ENCODE measurements at regions not wholly inside any gene's neighbourhood (a gene's known extent, or its start where the extent isn't known, plus 50 kb on each side); places are given as distances from the start of the nearest gene placed in this dataset.
"Not testable (repeated sequence)": the region's sequence is repeated elsewhere in the genome, so short reads cannot be mapped to it uniquely, and the experiment has no call there.

DNA sequence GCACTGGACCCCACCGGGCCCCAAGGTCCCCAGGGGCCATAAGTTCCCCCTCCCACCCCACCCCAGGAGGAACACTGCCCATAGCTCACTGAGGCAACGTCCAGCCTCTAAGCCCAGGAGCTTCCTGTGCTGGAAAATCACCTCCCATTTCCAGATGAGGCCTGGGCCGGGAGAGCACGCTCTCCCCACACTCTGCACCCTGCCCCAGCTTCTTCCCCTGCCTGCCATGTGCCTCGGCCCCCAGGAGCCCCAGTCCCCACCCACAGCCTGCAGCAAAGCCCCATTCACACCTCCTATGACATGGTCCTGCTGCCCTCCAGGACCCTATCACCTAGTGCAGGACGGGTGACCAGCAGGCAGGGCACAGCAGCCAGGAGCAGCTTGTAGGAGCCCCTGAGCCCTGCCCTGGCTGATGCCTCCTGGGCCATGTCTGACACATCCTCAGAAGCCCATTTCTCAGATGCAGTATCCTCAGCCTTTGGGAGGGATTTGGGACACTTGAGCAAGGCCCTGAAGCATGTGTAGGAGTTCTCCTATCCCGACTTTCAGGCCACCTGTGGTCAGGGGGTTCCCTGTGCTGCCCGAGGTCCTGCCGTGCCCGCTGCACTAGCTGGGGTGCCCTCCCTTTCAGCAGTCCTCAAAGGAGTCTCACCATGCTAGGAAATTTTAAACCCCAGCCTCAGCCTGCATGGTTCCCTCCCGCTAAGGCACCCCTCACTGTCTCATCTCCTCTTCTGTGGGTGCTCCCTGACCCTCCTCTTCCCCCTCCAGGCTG is 119.4 kb upstream of the FOXD4L5 start:
- no peak for DNase-seq (ENCODE audit: extremely low spot score)
- Histone ChIP-seq H3K36me3 (ENCODE audit: insufficient read depth) (no peaks in the 10 kb centered on the region), H3K27ac (ENCODE audit: low read depth) (no peak overlapping the region), H3K4me1 (ENCODE audit: insufficient read depth) (no peaks in the 10 kb centered on the region), H3K4me3 (ENCODE audit: low read depth, low read length) (no peak overlapping the region)
- 67% methylated on average over 11 of the region's 11 CpGs for WGBS

DNA sequence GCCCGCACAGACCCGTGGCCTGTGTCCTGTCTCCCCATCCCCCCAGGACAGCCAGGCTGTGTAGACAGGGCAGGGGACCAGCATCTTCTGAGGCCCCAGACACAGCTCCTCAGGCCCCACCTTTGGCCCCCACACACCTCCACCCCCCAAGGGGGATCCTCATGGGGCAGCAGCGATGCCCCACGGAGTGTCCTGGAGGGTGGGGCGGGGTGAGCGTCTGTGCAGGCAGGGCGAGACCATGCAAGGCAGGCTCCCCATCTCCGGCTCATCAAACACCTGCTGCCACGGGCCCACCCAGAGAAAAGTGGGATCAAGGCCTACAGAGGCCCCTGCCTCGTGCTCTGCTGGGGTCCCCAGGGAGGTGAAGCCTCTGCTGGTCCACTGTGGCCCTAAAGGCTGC is 118.7 kb upstream of the FOXD4L5 start:
- DNase-seq (ENCODE audit: extremely low spot score) = no peak
- Histone ChIP-seq H3K4me3 (ENCODE audit: low read depth, low read length) (no peak overlapping the region), H3K27ac (ENCODE audit: low read depth) (no peak overlapping the region), H3K4me1 (ENCODE audit: insufficient read depth) (no peaks in the 10 kb centered on the region), H3K36me3 (ENCODE audit: insufficient read depth) (no peaks in the 10 kb centered on the region)
- WGBS = 81% methylated on average over 10 of the region's 10 CpGs

DNA sequence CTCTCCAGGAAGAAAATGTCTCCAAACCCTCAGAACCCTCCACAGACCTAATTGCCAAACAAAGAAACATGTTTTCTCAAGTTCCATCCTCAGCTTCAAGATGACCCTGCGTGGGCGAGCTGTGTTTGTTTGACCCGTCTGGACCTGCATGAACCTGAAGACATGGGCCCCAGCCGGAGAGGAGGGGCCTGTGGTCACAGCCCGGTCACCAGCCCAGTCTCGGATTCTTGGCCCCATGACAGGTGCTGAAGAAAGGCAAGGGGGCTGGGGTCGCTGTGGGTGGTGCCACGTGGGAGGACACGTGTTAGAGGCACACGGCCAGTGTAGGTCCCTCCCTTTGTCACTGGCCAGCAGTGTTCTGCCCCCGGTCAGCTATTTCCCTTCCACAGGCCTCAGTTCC is 118.1 kb upstream of the FOXD4L5 start:
- H3K36me3 ChIP-seq (ENCODE audit: insufficient read depth); DNase-seq (ENCODE audit: extremely low spot score); H3K4me1 ChIP-seq (ENCODE audit: insufficient read depth); H3K27ac ChIP-seq (ENCODE audit: low read depth); H3K4me3 ChIP-seq (ENCODE audit: low read depth, low read length): not testable (repeated sequence)
- WGBS = 76% methylated on average over 11 of the region's 11 CpGs

DNA sequence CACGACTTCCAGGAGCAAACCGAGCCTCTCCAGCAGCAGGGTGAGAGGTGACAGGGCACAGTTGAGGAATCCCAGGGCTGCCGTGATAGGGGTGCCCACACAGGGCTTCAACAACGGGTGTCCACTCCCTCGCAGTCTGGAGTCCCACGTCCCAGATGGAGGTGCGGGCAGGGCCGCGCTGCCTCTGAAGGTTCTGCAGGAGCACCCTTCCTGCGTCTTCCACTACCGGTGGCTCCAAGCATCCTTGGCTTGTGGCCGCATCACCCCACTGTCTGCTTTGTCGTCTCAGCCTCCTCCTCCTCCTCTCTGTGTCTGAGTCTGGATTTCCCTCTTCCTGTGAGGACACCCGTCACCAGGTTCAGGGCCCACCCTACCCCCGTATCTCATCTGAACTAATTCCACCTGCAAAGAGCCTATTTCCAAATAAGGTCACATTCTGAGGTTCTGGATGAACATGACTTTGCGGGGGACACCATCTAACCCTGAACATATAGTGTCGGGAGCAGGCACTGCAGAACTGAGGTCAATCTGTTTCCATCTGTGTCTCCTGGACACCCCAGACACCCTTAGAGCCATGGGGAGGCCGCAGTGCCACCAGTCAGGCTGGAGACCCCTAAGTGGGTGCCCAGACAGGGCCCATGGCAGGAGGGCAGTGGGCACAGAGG is 117.3 kb upstream of the FOXD4L5 start:
- H3K4me1 ChIP-seq (ENCODE audit: insufficient read depth); DNase-seq (ENCODE audit: extremely low spot score); H3K36me3 ChIP-seq (ENCODE audit: insufficient read depth); H3K4me3 ChIP-seq (ENCODE audit: low read depth, low read length); H3K27ac ChIP-seq (ENCODE audit: low read depth): not testable (repeated sequence)
- 88% methylated on average over 18 of the region's 18 CpGs for WGBS

DNA sequence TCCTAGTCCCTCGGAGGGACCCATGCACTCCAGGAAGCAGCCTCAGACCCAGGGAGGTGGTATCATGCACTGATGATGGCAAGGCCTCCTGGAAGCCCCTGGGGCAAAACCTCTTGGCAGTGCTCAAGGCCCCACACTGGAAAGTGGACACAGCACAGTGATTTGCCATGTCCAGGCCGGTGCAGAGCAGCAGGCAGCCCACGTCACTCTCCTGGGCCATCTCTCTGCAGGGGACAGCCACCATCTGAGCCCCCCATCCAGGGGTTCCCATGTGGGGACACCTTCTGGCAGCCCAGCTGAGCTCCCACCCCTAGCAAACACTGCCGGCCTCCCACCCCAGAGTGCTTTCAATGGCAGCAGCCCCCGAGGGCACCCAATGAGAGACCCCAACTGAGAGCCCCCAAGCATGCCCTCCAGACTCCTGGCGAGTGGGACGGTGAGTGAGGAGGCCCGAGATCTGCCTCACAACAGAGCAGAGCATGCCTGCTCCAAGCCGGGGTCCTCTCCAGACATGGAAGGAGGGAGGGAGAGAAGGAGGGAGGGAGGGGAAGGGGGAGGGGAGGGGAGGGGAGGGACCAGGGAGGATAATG is 116.5 kb upstream of the FOXD4L5 start:
- H3K36me3 ChIP-seq (ENCODE audit: insufficient read depth); H3K4me3 ChIP-seq (ENCODE audit: low read depth, low read length); H3K4me1 ChIP-seq (ENCODE audit: insufficient read depth); H3K27ac ChIP-seq (ENCODE audit: low read depth); DNase-seq (ENCODE audit: extremely low spot score): not testable (repeated sequence)
- 74% methylated on average over 9 of the region's 9 CpGs for WGBS

DNA sequence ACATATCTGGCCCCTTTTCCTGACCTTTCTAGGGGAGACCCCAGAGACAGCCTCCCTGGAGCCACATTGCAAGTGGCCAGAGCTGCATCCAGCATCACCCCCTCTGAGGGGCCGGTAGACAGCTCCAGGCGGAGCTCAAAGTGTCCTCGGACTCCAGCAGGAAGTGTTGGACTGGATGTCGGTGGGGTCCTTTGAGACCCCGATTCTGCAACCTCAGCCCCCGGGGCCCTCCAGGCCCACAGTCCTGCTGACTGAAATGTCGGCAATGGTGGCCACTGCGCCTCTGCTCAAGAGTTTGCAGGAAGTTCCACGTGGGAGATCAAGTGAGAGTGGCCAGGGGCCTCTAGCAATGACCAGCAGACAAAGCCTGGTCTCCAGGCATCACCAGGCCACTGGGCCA is 115.9 kb upstream of the FOXD4L5 start:
- H3K36me3 ChIP-seq (ENCODE audit: insufficient read depth) = no peaks in the 10 kb centered on the region
- no peak overlapping the region for H3K4me3 ChIP-seq (ENCODE audit: low read depth, low read length)
- no peak for DNase-seq (ENCODE audit: extremely low spot score)
- no peak overlapping the region for H3K27ac ChIP-seq (ENCODE audit: low read depth)
- 78% methylated on average over 9 of the region's 9 CpGs for WGBS
- H3K4me1 ChIP-seq (ENCODE audit: insufficient read depth) = no peaks in the 10 kb centered on the region

DNA sequence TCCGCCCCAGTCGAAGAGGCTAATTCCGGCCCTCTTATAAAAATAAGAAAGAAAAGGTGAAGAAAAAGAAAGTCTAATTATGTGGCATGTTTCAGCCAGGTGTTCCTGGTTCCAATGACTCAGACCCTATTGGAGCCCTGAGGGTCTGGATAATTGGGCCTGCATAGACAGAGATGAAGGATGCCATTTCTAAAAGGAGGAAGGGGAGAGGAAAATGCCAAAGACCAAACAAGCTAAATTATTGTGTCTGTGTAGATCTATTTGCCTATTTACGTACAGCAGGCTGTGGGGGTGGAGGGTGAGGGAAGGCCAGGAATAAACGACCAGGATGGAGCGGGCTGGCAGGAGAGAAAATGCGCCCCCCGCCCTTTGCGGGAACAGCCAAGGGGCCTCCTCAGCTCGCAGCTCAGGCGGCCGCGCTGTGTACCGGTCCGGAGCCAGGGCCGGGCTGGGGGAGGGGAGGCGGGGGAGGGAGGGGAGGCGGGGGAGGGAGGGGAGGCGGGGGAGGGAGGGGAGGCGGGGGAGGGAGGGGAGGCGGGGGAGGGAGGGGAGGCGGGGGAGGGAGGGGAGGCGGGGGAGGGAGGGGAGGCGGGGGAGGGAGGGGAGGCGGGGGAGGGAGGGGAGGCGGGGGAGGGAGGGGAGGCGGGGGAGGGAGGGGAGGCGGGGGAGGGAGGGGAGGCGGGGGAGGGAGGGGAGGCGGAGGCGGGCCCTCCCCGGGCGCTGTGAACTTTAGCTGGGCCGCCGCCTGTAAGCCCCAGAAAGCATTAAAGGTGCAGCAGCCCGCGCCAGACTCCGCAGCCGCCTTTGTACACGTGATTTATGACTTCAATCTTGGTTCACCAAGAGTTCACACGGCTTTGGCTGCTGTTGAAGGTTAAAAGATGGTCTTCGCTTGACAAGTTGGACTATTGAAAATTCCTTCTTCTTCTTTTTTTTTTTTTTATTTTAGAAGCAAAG is 113.0 kb upstream of the FOXD4L5 start:
- not testable (repeated sequence) for H3K27ac ChIP-seq (ENCODE audit: low read depth); DNase-seq (ENCODE audit: extremely low spot score); H3K36me3 ChIP-seq (ENCODE audit: insufficient read depth); H3K4me1 ChIP-seq (ENCODE audit: insufficient read depth); H3K4me3 ChIP-seq (ENCODE audit: low read depth, low read length)
- WGBS = 87% methylated on average over 29 of the region's 42 CpGs

DNA sequence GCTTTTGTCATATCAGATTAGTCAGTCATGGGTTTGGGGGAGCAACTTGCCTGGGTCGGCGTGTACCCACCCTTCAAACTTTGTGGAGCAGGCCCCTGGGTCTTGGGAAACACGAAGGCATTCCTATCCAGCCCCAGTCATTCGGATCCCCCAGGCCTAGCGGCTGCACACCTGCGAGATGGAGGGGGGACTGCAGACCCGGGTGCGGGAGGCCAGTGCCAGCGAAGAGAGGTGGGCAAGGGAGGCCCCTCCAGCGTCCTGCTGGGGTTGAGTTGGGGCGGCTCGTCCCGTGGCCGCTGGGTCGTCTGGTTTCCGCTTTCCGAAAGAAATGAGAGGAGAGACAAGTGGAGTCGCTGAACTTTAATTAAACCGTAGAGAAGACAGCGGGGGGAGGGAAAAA is 112.2 kb upstream of the FOXD4L5 start:
- not testable (repeated sequence) for DNase-seq (ENCODE audit: extremely low spot score); H3K4me1 ChIP-seq (ENCODE audit: insufficient read depth); H3K27ac ChIP-seq (ENCODE audit: low read depth); H3K36me3 ChIP-seq (ENCODE audit: insufficient read depth); H3K4me3 ChIP-seq (ENCODE audit: low read depth, low read length)
- WGBS = 90% methylated on average over 20 of the region's 20 CpGs

DNA sequence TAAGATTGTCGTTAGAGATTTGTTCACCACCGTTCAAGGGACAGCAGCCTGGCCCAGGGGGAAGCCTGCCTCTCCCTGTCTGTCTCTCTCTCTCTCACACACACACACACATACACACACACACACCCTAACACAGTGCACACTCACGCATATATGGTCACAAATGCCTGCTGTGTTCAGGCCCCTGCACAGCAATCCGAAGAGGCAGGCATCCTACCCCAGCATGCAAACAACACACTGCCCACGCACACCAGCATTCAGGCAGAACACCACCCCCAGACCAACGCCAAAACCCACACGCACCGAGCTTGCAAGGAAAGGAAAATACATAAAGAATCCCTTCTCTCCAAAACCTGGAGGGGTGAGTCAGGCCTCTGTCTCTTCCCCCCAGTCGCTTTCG is 111.6 kb upstream of the FOXD4L5 start:
- 76% methylated on average over 9 of the region's 10 CpGs for WGBS
- H3K4me1 ChIP-seq (ENCODE audit: insufficient read depth); H3K27ac ChIP-seq (ENCODE audit: low read depth); DNase-seq (ENCODE audit: extremely low spot score); H3K36me3 ChIP-seq (ENCODE audit: insufficient read depth); H3K4me3 ChIP-seq (ENCODE audit: low read depth, low read length): not testable (repeated sequence)

DNA sequence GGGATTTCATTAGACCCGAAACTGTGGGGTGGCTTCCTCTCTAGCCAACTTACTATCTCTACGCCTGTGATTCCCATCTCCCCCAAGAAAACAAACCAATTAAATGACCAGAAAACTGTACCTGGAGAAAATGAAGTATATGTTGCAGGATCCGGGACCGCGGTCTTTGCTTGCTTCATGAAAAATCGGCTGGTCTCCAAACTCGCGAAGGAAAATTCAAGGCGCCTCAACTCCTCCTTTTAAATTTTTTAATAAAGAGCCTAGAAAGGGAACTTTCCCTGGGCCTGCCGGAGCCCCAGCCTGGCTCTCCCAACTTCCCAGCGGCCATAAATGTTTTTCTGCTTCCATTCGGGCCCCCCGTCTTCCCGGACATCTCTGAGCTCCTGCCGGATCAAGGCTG is 110.8 kb upstream of the FOXD4L5 start:
- H3K4me1 ChIP-seq (ENCODE audit: insufficient read depth); DNase-seq (ENCODE audit: extremely low spot score); H3K4me3 ChIP-seq (ENCODE audit: low read depth, low read length); H3K27ac ChIP-seq (ENCODE audit: low read depth); H3K36me3 ChIP-seq (ENCODE audit: insufficient read depth): not testable (repeated sequence)
- 86% methylated on average over 14 of the region's 15 CpGs for WGBS

DNA sequence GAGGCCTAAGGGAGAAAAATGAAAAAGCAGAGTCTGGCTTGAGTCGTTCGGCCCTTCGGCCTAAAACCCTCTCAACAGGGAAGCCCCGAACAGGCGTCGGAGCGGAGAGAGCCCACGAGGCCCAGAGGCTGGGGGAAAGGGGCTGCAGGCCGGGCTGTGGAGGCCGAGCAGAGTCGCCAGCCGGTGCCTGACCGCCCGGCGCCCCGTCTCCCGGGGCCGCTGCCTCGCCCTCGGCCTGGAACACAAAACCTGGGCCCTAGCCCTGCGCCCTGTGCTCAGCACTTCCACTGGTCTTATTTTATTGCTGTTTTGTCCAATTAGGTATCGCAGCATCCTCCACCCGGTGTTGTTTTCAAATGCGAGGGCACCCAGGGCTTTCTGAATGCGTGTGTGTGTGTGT is 110.1 kb upstream of the FOXD4L5 start:
- DNase-seq (ENCODE audit: extremely low spot score); H3K4me1 ChIP-seq (ENCODE audit: insufficient read depth); H3K4me3 ChIP-seq (ENCODE audit: low read depth, low read length); H3K27ac ChIP-seq (ENCODE audit: low read depth); H3K36me3 ChIP-seq (ENCODE audit: insufficient read depth): not testable (repeated sequence)
- 85% methylated on average over 21 of the region's 25 CpGs for WGBS

DNA sequence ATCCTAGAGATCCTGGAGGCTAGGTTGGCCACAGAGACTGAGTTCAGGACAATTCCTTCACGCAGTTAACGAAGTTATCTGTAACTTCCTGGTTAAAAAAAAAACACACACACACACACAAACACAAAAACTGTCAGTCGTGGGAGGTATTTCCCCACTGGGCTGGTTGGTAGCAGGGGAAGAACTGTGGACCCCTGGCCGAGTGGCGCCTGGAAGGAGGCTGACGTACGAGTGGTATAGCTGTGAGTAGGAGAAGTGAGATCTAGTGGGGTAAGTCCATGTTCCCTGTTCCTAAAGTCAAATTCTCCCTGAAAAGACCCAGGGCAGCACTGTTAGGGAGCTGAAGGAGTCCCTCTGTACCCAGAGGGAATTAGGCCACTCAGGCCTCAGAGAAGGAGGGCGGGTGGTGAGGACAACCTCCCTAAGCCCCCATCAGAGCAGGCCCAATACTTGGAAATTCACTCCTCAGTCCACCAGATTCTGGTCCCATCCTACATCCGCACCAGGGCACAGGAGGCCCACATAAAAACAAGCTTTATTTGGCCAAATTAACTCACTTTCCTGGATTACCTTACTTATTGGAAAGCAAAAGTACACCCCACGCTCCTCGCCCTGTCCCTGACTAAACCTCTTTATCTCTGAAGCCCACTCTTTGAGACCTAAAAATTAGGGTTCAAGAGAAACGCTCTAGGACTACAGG is 108.3 kb upstream of the FOXD4L5 start:
- H3K36me3 ChIP-seq (ENCODE audit: insufficient read depth); H3K4me1 ChIP-seq (ENCODE audit: insufficient read depth); H3K27ac ChIP-seq (ENCODE audit: low read depth); DNase-seq (ENCODE audit: extremely low spot score); H3K4me3 ChIP-seq (ENCODE audit: low read depth, low read length): not testable (repeated sequence)
- 75% methylated on average over 12 of the region's 12 CpGs for WGBS

DNA sequence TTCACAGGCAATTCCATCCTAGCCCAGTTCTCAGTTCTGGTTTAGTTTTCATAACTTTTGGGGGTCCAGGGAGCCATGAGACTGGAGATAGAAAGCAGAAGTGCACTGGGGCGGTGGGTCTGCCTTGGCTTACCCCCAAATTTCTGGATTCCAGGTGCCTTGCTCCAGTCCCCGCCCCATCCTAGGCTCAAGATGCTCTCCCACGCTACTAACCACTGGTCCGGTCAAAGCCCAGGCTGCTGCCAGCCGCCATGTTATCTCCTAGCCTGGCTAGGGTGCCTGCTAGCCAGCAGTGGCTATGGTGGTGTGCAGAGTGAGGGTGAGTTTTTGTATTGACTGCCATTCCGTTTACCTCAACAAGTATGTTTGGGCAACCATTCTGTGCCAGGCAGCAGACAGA is 107.6 kb upstream of the FOXD4L5 start:
- DNase-seq (ENCODE audit: extremely low spot score); H3K27ac ChIP-seq (ENCODE audit: low read depth); H3K4me1 ChIP-seq (ENCODE audit: insufficient read depth); H3K36me3 ChIP-seq (ENCODE audit: insufficient read depth); H3K4me3 ChIP-seq (ENCODE audit: low read depth, low read length): not testable (repeated sequence)
- WGBS = 68% methylated on average over 5 of the region's 6 CpGs
